Chondrocyte (in vitro differentiated cells): ENCODE measurements at regions not wholly inside any gene's neighbourhood (a gene's known extent, or its start where the extent isn't known, plus 50 kb on each side); places are given as distances from the start of the nearest gene placed in this dataset.

Experiments used
- DNase-seq: peaks from one replicate; pipeline ENCODE4 v3.0.0; 2021; ENCODE audit warnings: mixed read lengths, low spot score
- H3K27ac Mint-ChIP-seq: one replicate; pipeline ENCODE4 v1.8.0; 2021; ENCODE audit warnings: mild to moderate bottlenecking, moderate library complexity, mixed read lengths; ENCODE audit not compliant: unreplicated experiment
- H3K27me3 Mint-ChIP-seq: 2 replicates; pipeline ENCODE4 v1.8.0; 2021; ENCODE audit warnings: low read depth, mixed read lengths
- H3K36me3 Mint-ChIP-seq: 2 replicates; pipeline ENCODE4 v1.8.0; 2021; ENCODE audit warnings: low read depth, mixed read lengths
- H3K4me1 Mint-ChIP-seq: 2 replicates; pipeline ENCODE4 v1.8.0; 2021; ENCODE audit warnings: low read depth, mild to moderate bottlenecking, mixed read lengths
- H3K4me3 Mint-ChIP-seq: one replicate; pipeline ENCODE4 v1.8.0; 2021; ENCODE audit warnings: mild to moderate bottlenecking, moderate library complexity, mixed read lengths; ENCODE audit not compliant: unreplicated experiment
- H3K9me3 Mint-ChIP-seq: 2 replicates; pipeline ENCODE4 v1.8.0; 2021; ENCODE audit warnings: low read depth, mixed read lengths
- TF ChIP-seq, protein P1 (sequence below): fragments of 200-600 bp; sonication (generic); IDR thresholded peaks from 2 replicates; pipeline ENCODE4 v1.5.0; 2021; ENCODE audit warnings: antibody characterized with exemption, mild to moderate bottlenecking, moderate library complexity

DNA sequence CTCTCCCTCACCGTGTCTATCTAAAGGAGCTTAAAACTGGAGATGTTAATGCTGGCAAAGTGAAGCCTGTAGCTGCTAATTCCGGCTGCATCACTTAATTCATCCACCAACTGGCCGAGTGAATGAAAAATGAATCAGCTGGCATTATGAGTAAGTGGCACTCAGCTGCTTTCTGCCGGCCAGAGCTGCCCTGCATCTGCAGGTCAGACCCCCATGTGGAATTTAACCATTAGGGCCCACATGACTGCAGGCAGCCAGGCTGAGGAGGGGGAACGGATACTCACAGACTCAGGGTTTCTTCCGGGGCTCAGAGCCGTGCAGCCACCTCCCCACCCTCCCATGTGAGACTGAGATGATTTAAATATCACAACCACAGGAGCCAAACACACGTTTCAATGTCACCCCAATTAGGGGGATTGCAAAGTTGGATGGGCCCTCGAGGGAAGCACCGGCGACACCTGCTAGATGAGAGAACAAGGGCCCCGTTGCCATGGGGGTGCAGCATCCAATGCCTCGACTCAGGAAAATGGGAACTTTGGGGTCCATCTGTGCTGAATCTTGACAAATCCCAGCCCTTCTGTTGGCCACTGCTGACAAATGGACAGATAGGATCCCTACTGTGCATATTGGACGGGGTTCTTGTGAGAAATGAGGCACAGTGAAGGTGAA is 115.6 kb upstream of the ALDH1B1 start:
- Mint-ChIP-seq H3K36me3 (no peaks in the 10 kb centered on the region), H3K9me3 (no peaks in the 10 kb centered on the region), H3K27me3 (peaks cover 15% of the 10 kb centered on the region), H3K27ac (no peak overlapping the region), H3K4me1 (peaks cover 19% of the 10 kb centered on the region), H3K4me3 (no peak overlapping the region)
- TF ChIP-seq, protein P1, sequence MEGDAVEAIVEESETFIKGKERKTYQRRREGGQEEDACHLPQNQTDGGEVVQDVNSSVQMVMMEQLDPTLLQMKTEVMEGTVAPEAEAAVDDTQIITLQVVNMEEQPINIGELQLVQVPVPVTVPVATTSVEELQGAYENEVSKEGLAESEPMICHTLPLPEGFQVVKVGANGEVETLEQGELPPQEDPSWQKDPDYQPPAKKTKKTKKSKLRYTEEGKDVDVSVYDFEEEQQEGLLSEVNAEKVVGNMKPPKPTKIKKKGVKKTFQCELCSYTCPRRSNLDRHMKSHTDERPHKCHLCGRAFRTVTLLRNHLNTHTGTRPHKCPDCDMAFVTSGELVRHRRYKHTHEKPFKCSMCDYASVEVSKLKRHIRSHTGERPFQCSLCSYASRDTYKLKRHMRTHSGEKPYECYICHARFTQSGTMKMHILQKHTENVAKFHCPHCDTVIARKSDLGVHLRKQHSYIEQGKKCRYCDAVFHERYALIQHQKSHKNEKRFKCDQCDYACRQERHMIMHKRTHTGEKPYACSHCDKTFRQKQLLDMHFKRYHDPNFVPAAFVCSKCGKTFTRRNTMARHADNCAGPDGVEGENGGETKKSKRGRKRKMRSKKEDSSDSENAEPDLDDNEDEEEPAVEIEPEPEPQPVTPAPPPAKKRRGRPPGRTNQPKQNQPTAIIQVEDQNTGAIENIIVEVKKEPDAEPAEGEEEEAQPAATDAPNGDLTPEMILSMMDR = no peak
- DNase-seq = no peak

DNA sequence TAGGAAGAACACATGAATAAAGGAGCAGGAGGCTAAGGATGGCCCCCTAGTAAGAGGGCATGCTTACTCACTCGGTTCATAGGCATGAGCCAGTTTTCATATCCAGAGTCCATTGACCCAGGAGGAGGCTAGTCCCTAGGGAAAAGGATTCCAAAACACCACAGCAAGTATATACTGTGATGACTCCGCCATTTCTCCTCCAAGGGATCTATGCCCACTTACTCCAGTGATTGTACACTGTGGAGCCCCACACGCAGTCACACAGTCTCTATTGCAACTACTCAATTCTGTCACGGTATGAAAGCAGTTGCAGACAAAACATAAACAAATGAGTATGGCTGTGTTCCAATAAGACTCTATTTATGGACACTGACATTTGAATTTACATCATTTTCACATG is 117.7 kb upstream of the ALDH1B1 start:
- Mint-ChIP-seq H3K27me3 (peaks cover 7% of the 10 kb centered on the region), H3K4me1 (peaks cover 19% of the 10 kb centered on the region), H3K36me3 (no peaks in the 10 kb centered on the region), H3K9me3 (no peaks in the 10 kb centered on the region), H3K27ac (peak overlapping the region; percentile 38), H3K4me3 (no peak overlapping the region)
- TF ChIP-seq, protein P1 = no peak
- no peak for DNase-seq

DNA sequence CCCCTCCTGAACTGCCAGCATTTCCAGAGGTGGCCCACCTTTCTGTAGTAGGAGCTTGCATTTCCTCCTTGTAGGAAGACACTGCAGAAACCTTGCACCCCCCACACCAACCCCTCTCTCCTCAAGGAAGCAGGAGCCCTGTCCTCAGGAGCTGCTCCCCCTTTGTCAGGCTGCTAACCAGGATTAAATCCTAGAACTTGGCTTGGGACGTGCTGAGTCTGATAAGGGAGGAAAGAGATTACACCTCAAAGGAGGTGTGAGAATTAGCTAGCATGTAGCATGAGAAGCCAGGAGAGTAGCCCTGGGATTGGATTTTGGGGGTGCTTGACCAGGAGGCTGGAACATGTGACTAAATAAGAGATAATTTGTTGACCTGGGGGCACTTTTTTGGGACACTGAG is 119.8 kb upstream of the ALDH1B1 start:
- TF ChIP-seq, protein P1 = no peak
- Mint-ChIP-seq H3K27me3 (peaks cover 11% of the 10 kb centered on the region), H3K4me3 (no peak overlapping the region), H3K36me3 (no peaks in the 10 kb centered on the region), H3K9me3 (no peaks in the 10 kb centered on the region), H3K4me1 (peaks cover 19% of the 10 kb centered on the region), H3K27ac (no peak overlapping the region)
- no peak for DNase-seq

DNA sequence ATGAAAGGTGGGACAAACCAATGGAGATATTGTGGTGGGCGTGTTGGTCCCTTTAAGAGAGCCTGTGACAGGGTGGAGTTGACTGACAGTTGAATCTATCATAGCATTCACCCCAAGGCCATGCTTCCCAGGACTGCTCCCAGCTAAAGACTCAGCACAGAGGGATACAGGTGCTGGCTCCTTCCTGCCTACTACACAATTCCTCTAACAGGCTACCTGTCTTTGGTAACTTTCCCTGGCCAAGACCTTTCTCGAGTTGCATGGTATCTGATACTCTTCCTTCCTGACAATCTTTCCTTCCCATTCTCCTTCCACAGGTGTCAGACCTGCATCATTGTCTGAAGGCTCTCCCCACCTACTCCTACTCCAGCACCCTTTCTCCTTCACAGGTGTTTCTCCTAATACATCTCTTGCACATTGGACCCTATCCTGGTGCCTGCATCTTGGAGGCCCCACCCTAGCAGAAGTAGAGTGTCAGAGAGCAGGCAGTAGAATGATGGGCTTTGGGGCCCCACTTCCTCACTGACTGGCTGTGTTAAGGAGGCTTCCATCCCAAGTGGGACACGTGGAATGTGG is 120.7 kb upstream of the ALDH1B1 start:
- Mint-ChIP-seq H3K27ac (no peak overlapping the region), H3K9me3 (peaks cover under 1% of the 10 kb centered on the region), H3K4me3 (no peak overlapping the region), H3K36me3 (no peaks in the 10 kb centered on the region), H3K27me3 (peaks cover 11% of the 10 kb centered on the region), H3K4me1 (peaks cover 15% of the 10 kb centered on the region)
- no peak for DNase-seq
- TF ChIP-seq, protein P1 = no peak

DNA sequence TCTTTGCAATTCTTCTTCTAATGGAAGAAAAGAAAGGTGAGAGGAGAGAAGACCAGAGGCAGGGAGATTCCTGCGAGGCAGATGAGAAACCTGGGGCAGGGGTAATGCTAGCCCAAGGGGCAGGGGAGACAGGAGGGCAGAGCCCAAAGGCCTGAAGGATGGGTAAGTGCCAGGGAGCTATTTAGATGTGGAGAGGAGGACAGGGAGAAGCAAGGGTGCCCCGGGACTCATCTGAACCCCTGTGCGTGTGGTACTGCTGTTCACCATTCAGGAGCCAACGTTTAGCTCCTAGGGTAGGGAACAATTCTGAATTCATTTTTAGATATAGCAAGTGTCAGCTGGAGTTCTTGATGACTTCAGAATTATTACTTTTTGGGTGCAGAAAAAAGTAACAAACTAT is 122.7 kb upstream of the ALDH1B1 start:
- Mint-ChIP-seq H3K4me3 (no peak overlapping the region), H3K27ac (no peak overlapping the region), H3K9me3 (peaks cover 16% of the 10 kb centered on the region), H3K36me3 (peaks cover 10% of the 10 kb centered on the region), H3K27me3 (peaks cover 11% of the 10 kb centered on the region), H3K4me1 (peaks cover 5% of the 10 kb centered on the region)
- no peak for DNase-seq
- TF ChIP-seq, protein P1 = no peak
